Gastroesophageal sphincter (tissue), 4 donors: ENCODE measurements at regions not wholly inside any gene's neighbourhood (a gene's known extent, or its start where the extent isn't known, plus 50 kb on each side); places are given as distances from the start of the nearest gene placed in this dataset.

Experiments
- ATAC-seq: fragments of 150-250 bp; one replicate; pipeline ENCODE4 v1.9.1; 2016; ENCODE audit warnings: mild to moderate bottlenecking, moderate library complexity
- H3K27ac ChIP-seq, 4 donors: fragments of 200-600 bp; sonication (generic) in 3 of 4; 1 replicate in 3 of 4; 2 replicates in 1 of 4; pipeline ENCODE4 v1.5.1; 2016 to 2019
- H3K27me3 ChIP-seq: fragments of 200-600 bp; sonication (generic); one replicate; pipeline ENCODE4 v1.5.1; 2019
- H3K36me3 ChIP-seq, 2 donors: fragments of 200-600 bp; sonication (generic); one replicate each; pipeline ENCODE4 v1.5.1; 2019; ENCODE audit warnings: control low read depth in 1 of 2
- H3K4me1 ChIP-seq, 3 donors: fragments of 200-600 bp; sonication (generic); 1 replicate in 2 of 3; 2 replicates in 1 of 3; pipeline ENCODE4 v1.5.1; 2016 to 2019; ENCODE audit warnings: control low read depth in 2 of 3
- H3K4me3 ChIP-seq, 2 donors: fragments of 200-600 bp; sonication (generic); one replicate each; pipeline ENCODE4 v1.5.1; 2019; ENCODE audit warnings: mild to moderate bottlenecking in 1 of 2, moderate library complexity in 1 of 2
- H3K9me3 ChIP-seq, 3 donors: fragments of 200-600 bp; sonication (generic); one replicate each; pipeline ENCODE4 v1.5.1; 2017 to 2019; ENCODE audit warnings: control low read depth in 2 of 3
- EP300 ChIP-seq: sonication (generic); formaldehyde crosslinking; IDR thresholded peaks from one replicate; pipeline ENCODE4 v1.6.1; 2017; ENCODE audit warnings: antibody characterized with exemption, mild to moderate bottlenecking
- POLR2A ChIP-seq, 2 donors: fragments of 450-650 bp; IDR thresholded peaks; one replicate each; pipeline ENCODE4 v1.6.1; 2017; ENCODE audit warnings: antibody characterized with exemption in 2 of 2, mild to moderate bottlenecking in 2 of 2, moderate library complexity in 1 of 2
- POLR2AphosphoS5 ChIP-seq: sonication (generic); formaldehyde crosslinking; IDR thresholded peaks from one replicate; pipeline ENCODE4 v1.6.1; 2017; ENCODE audit warnings: antibody characterized with exemption
- WGBS, 2 donors: methylation state at CpG; one replicate each; pipeline ENCODE4 v1.1.5; 2018; ENCODE audit warnings: low coverage in 1 of 2; 5-methylcytosine and 5-hydroxymethylcytosine counted together
- TF ChIP-seq, protein P1 (sequence below), 4 experiments: fragments of 200-600 bp in 2 of 4; fragments of 450-650 bp in 2 of 4; sonication (generic) in 1 of 4; IDR thresholded peaks; one replicate each; pipeline ENCODE4 v1.5.1; 2017 to 2019; ENCODE audit warnings: antibody characterized with exemption in 4 of 4, mild to moderate bottlenecking in 2 of 4, moderate library complexity in 2 of 4

DNA sequence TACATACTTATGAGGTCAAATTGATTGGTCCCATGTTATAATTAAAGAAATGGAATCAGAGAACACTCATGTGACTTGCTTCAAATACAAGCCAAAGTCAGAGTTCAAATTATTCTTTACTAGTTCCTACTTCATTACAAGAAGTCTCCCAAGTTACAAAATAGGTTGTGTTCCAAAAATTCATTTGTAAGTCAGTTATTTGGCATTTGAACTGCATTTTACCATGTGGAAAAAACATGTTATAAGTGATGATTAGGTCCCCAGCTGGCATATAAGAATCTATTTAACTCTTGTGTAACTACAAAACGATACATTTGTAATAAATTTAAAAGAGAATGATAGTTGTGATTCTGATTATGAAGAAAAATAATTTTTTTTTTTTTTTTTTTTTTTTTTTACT, 124.1 kb downstream of the DISP1 start:
- H3K9me3 ChIP-seq: no peaks in the 10 kb centered on the region
- H3K27me3 ChIP-seq: no peaks in the 10 kb centered on the region
- ATAC-seq: no peak
- peaks cover 0 to 17% of the 10 kb centered on the region in 2 donors for H3K36me3 ChIP-seq
- H3K4me1 ChIP-seq: peaks cover 0 to 50% (median 8%) of the 10 kb centered on the region in 3 donors
- 41 to 50% methylated on average over 1 of the region's 1 CpG for WGBS, 2 donors
- TF ChIP-seq POLR2AphosphoS5 (no peak), EP300 (no peak), POLR2A (IDR thresholded peaks at IDR 0.05) (no peak)
- TF ChIP-seq, protein P1, sequence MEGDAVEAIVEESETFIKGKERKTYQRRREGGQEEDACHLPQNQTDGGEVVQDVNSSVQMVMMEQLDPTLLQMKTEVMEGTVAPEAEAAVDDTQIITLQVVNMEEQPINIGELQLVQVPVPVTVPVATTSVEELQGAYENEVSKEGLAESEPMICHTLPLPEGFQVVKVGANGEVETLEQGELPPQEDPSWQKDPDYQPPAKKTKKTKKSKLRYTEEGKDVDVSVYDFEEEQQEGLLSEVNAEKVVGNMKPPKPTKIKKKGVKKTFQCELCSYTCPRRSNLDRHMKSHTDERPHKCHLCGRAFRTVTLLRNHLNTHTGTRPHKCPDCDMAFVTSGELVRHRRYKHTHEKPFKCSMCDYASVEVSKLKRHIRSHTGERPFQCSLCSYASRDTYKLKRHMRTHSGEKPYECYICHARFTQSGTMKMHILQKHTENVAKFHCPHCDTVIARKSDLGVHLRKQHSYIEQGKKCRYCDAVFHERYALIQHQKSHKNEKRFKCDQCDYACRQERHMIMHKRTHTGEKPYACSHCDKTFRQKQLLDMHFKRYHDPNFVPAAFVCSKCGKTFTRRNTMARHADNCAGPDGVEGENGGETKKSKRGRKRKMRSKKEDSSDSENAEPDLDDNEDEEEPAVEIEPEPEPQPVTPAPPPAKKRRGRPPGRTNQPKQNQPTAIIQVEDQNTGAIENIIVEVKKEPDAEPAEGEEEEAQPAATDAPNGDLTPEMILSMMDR (IDR thresholded peaks at IDR 0.05): no peak
- H3K27ac ChIP-seq: no peak overlapping the region
- no peak overlapping the region for H3K4me3 ChIP-seq

DNA sequence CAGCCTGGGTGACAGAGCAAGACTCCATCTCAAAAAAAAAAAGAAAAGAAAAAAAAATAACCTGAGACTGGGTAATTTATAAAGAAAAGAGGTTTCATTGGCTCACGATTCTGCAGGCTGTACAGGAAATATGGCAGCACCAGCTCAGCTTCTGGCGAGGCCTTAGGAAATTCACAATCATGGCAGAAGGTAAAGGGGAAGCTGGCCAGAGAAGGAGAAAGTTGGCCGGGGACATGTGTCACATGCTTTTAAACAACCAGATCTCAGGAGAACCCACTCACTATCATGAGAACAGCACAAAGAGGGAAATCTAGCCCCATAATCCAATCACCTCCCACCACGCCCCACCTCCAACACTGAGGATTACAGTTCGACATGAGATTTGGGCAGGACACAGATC, 125.3 kb downstream of the DISP1 start:
- 79 to 83% methylated on average over 2 to 5 of the region's 5 CpGs for WGBS, 2 donors
- peak overlapping the region in 1 of 4 donors; percentile 24 for H3K27ac ChIP-seq

DNA sequence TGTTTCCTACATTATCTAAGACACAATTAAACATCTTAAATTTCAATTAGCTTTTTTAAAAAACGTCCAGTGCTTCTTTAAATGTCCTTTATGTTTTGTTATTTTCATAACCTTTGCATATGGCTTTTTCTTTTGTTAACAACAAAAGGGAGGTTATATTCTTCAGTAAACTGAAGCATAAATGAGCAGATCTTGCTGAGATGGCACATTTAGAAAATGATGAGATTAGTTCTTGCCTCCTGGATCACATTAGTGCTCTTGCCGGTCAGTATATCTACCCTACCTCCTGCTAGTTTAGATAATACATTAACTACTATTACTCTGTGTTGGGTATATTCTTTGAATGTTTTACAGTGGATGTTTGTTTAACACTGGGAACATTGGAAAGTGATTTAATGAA, 126.1 kb downstream of the DISP1 start:
- Histone ChIP-seq H3K36me3 (peaks cover 0 to 22% of the 10 kb centered on the region in 2 donors), H3K9me3 (no peaks in the 10 kb centered on the region), H3K27ac (peak overlapping the region in 1 of 4 donors; percentile 24), H3K4me3 (no peak overlapping the region), H3K4me1 (peaks cover 0 to 39% (median 2%) of the 10 kb centered on the region in 3 donors), H3K27me3 (no peaks in the 10 kb centered on the region)
- TF ChIP-seq POLR2AphosphoS5 (no peak), POLR2A (IDR thresholded peaks at IDR 0.05) (no peak)
- WGBS, 2 donors: 64 to 77% methylated on average over 2 of the region's 2 CpGs
- ATAC-seq: no peak

More for the DNA sequence above, 125.3 kb downstream of the DISP1 start:
- Histone ChIP-seq H3K9me3 (no peaks in the 10 kb centered on the region), H3K36me3 (peaks cover 0 to 22% of the 10 kb centered on the region in 2 donors), H3K4me1 (peaks cover 0 to 42% (median 5%) of the 10 kb centered on the region in 3 donors), H3K27me3 (no peaks in the 10 kb centered on the region), H3K4me3 (no peak overlapping the region)
- no peak for ATAC-seq
- TF ChIP-seq POLR2A (IDR thresholded peaks at IDR 0.05) (no peak), EP300 (no peak), POLR2AphosphoS5 (no peak)
- TF ChIP-seq, protein P1 (IDR thresholded peaks at IDR 0.05): no peak

DNA sequence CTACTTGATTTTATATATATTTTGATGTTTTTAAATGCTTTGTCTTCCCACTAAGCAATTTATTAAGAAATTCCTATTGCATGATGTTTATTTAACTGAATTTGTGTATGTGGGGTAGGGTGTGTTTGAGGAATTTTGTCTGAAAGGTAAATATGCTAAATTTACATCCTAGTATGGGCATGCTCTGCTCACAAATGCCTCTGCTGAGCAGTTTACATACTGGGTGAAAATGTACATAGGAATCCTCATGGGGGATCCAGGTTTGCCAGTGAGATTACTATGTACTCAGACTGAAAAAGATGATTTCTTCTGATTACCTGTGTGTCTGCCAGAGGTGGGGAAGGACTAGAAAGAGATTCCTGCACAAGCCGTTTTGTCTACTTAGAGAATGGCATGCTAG, 126.6 kb downstream of the DISP1 start:
- Histone ChIP-seq H3K27ac (no peak overlapping the region), H3K9me3 (no peaks in the 10 kb centered on the region), H3K27me3 (no peaks in the 10 kb centered on the region), H3K4me3 (no peak overlapping the region), H3K4me1 (peaks cover 0 to 36% (median 2%) of the 10 kb centered on the region in 3 donors), H3K36me3 (peaks cover 0 to 22% of the 10 kb centered on the region in 2 donors)
- WGBS, 2 donors: 69 to 100% methylated on average over 1 of the region's 1 CpG
- no peak for ATAC-seq
- TF ChIP-seq POLR2A (IDR thresholded peaks at IDR 0.05): no peak
- TF ChIP-seq, protein P1 (IDR thresholded peaks at IDR 0.05): no peak
- TF ChIP-seq POLR2AphosphoS5: no peak
- no peak for TF ChIP-seq EP300

DNA sequence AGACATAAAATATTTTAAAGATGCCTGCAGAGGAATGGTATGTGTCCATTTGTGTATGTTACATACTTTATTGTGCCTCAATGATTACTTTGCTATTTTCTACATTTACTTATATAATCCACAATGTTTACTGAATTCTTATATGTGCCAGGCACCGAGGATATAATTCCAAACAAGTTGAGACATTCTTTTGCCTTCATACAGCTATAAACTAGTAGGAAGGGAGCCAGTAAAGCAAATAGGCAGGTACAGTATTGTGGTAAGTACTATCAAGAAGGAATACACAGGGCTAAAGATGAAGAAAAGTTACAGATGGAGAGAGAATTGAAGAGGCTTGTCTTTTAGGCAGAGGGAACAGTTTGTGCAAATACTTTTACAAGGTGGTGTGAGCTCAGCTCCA, 131.6 kb downstream of the DISP1 start:
- Histone ChIP-seq H3K27me3 (no peaks in the 10 kb centered on the region), H3K4me3 (no peak overlapping the region), H3K9me3 (no peaks in the 10 kb centered on the region), H3K36me3 (peaks cover 0 to 27% of the 10 kb centered on the region in 2 donors), H3K27ac (no peak overlapping the region), H3K4me1 (peaks cover 0 to 19% (median 0%) of the 10 kb centered on the region in 3 donors)
- TF ChIP-seq POLR2A (IDR thresholded peaks at IDR 0.05) (no peak), POLR2AphosphoS5 (no peak), EP300 (no peak)
- TF ChIP-seq, protein P1 (IDR thresholded peaks at IDR 0.05): no peak
- WGBS, 2 donors: 45 to 86% methylated on average over 1 of the region's 1 CpG
- ATAC-seq: no peak
